RKO (cell line): ENCODE measurements at regions not wholly inside any gene's neighbourhood (a gene's known extent, or its start where the extent isn't known, plus 50 kb on each side); places are given as distances from the start of the nearest gene placed in this dataset.
"Not testable (repeated sequence)": the region's sequence is repeated elsewhere in the genome, so short reads cannot be mapped to it uniquely, and the experiment has no call there.

Source experiments
- DNase-seq: peaks from one replicate; pipeline ENCODE4 v3.0.0-alpha.2; 2016; ENCODE audit warnings: low spot score

DNA sequence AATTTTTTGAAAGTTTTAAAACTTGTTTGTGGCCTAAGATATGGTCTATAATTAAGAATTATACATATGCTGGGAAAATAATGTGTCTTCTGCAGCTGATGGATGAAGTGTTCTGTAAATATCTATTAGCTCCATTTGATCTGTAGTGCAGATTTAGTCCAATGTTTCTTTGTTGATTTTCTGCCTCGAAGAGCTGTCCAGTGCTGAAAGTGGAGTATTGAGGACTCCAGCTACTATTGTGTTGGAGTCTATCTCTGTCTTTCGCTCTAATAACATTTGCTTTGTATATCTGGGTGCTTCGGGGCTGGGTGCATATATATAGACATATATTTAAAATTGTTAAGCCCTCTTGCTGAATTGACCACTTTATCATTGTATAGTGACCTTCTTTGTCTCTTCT is 2127.3 kb downstream of the PCDH7 start:
- peak; percentile 37 for DNase-seq

DNA sequence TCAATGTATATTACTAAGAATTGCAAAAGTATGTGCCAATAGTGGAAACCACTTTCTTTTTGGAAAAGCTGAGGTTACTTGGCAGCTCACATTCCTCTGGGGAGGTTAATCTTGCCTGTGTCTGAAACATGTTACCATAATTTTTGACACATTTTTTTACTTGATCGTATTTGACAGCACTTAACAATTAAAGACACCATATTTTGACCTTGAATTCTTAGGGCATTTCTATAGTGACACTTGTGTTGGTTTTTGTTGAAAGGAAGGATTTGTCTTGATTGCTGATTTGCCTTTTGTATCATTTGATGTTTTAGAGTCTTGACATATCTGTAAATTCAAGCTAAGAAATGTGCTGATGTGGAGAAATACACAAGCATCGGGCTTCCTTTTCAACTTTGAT is 2135.5 kb downstream of the PCDH7 start:
- no peak for DNase-seq

DNA sequence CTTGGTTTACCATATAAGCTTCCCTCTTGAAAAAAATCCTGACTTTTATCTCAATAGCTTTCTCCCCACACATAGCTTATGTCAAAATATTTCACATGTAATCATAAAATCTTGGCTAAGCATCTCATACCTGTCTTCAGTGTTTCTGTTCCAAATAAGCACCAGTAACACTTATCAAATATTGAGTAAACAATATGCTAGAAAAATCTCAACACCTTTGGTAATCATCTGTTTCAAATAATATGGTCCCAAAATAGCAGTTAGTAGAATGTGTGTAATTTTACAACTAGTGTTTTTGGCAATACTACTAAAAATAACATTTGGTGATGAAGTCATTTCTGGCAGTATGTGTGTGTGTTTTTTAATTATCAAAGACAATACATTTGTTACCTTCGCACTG is 2138.2 kb downstream of the PCDH7 start:
- no peak for DNase-seq

DNA sequence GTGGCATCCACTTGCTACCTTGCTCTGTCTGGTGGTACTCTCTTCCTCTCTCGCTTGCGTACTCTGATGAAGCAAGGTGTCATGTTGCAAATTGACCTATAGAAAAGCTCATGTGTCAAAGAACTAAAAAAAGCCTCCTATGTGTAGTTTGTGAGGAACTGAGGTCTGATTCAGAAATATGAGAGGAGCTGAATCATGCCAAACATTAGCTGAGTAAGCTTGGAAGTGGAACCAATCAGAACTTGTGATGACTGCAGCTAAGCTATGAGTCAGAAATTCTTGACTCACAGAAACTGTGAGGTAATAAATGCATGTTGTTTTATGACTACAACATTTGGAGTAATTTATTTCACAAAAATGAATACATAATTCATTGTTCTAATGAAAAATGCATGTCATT is 2138.8 kb downstream of the PCDH7 start:
- peak; percentile 86 for DNase-seq

DNA sequence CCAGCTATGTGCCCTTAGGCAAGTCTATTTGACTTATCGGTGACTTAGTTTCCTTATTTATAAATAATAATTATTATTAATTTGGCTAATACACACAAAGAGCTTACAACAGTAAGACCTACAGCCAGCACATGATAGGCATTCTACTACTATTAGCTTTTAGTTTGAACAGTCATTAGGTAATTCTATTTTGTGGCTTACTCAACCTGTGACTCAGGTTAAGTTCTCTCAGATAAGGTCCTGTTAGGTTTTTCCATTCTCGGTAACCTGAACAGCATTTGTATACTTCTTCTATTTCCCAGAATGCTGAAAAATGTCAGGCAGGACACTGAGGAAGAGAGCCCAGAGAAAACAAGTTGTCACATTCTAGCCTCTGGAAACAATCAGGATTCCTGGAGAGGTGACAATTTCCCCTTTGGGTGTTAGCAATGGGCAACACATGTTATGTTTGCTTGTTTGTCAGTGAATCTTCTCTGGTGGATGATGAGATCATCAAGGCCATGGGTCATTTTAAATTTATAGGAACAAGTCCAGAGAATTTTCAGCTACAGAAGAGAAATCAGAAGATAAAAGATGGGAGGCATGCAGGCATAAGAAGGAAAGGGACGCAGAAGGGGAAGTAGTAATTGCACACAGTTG is 2144.7 kb downstream of the PCDH7 start:
- DNase-seq: no peak

DNA sequence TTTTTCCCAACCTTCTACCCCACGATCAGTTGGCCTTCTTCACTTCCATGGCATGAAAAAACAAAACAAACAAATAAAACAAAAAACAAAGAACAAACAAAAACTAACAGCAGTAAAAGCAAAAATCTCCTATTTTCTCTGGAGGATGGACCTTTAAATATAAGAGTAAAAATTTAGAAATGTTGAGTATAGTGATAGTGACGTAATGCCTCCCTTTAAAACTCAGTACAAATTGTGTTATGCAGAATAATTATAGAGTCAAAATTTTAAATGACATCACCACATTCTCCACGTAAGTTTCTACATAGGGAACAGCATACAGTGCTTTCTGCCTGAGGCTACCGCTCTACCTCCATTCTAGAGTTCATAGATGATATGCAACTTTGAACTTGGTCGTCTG is 2156.4 kb downstream of the PCDH7 start:
- DNase-seq: no peak

DNA sequence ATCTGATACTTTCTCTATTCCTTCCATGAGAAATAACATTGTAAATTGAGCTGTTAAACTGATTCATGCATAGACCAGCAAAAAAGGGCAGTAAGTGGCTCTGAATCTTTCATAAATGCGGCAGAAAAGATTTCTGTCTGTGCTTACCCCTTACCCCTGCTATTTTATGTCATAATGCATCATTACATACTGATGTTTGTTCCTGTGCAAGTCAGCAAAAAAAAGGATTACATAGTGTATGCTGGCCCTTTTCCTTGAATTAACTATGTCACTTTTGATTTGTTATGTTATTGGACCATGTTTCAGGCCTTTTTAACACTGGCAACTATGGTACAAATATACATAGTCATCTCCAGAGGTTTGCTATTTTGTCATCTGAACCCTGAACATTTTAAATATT is 2159.7 kb downstream of the PCDH7 start:
- DNase-seq: no peak

DNA sequence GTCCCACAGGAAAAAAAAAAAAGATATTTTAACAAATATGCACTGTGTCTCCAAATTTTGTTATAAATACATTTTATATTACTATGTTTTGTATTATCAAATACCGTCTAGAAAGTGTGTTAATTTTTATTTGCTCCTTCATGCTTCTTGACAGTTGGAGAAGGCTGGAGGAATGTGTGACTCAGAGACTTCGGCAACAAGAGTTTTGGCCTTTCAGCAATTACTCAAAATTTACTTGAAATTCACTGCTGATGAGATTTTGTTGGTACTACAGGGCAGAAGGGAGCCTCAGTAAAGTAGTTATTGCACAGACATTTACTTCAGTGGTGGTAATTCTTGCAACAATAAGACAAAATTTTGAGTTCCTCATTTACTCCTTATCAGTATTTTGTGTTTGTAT is 2164.0 kb downstream of the PCDH7 start:
- peak; percentile 9 for DNase-seq

DNA sequence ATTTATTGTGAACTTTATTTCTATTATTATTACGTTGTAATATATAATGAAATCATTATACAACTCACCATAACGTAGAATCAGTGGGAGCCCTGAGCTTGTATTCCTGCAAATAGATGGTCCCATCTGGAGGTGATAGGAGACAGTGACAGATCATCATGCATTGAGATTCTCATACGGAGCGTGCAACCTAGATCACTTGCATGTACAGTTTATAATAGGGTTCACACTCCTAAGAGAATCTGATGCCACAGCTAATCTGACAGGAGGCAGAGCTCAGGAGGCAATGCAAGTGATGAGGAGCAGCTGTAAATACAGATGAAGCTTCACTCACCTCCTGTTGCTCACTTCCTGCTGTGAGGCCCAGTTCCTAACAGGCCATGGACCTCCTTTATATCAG is 2170.2 kb downstream of the PCDH7 start:
- DNase-seq: no peak

DNA sequence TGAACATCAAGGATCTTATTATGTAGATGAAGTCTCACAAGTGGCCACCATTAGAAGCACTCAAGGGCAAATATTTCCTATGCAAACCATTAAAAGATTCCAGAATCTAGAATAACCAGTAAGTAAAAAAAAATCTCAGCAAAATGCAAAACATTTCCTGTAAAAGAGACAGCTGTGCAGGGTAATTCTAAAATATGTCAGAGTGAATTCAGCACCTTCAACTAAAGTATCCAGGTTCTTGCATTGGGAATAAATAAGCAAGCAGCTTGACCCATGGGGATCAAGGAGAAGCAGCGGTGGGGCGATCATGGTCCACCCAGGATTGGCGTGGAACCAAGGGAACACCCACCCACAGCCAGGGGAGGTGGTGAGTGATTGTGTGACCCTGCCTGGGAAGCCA is 2188.9 kb downstream of the PCDH7 start:
- no peak for DNase-seq

DNA sequence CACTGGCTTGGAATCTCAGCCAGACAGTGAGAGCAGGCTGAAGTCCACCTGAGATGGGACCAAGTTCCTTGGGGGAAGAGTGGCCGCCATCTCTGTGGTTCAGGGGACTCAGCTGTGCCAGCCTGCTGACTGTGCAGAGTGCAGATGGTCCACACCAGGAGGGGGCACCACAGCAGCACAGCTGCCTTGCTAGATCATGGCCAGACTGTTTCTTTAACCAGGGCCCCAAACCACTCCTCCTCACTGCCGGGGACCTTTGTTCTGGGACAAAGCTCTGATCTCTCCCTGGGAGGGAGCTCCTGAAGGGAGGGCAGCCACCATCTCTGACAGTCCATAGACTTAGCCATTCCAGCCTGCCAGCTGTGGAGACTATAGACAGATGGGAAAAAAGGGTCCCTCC is 2189.6 kb downstream of the PCDH7 start:
- DNase-seq: no peak

DNA sequence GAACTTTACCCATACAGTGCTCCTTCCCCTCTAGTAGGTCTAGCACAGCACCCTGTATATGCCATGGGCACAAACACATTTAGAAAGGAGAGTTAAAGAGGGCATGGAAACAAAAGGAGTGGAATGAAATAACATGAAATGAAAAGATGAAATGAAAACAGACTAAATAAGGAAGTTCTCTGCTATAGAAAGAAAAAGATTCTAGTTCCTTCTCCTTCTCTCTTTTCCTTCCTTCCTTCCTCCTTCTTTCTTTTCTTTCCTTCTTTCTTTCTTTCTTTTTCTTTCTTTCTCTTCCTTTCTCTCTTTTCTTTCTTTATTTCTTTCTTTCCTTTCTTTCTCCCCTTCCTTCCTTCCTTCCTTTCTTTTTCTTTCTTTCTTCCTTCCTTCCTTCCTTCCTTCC is 2197.4 kb downstream of the PCDH7 start:
- DNase-seq: peak; percentile 1

DNA sequence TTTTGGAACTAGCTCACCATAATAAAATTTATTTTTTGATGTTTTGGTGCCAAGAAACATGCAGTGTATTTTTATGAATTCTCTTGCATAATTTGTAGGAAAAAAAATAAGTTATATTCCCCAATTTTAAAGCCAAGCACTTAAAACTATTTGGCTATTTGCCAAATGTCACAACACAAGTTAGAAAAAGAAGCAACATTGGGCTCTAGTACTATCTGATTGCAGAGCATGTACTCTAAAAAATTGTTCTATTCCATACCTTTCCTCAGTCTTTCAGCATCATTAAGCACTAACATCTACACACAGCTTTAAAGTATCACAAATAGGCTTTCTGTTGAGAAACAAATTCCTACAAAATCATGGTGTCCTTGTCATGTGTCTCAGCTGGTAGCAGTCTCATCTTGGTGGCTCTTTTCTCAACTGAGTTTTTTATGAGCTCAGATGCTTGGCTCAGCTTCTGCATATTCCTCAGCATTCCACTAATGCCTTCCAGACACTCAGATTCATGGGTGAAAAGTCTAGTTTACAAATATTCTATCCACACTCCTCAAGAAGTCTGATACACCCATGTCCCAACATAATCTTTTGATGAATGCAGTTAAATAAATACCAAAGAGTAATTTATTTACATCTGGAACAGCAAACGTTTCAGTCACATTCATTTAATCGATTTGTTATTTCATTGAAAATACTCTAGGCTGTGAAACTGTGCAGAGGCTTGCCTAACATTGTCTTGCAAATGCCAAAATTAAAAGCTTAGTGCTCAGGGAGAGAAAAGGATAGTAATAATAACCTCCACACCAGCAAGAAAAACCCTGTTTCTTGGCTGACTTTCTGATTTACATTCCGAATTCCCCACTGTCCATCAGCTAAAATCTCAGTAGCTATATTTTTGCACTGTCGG is 2209.9 kb downstream of the PCDH7 start:
- DNase-seq: no peak

DNA sequence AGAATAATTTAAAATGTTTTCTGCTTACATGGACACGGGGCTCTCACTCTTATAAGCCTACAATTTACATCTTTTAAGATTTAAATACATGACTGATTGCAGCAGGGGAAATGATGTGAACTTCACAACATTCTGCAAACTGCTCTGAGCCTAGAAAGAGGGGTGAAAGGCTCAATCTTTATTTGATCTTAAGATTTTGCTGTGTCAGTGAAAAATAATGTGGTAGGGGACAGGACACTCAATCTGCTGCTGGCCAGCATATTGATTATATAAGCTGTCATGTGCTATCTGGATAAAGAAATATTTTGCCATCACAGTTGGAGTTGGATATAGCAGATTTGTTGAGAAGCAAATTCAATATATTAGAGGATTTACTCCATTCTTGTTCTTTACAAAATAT is 2210.5 kb downstream of the PCDH7 start:
- no peak for DNase-seq

DNA sequence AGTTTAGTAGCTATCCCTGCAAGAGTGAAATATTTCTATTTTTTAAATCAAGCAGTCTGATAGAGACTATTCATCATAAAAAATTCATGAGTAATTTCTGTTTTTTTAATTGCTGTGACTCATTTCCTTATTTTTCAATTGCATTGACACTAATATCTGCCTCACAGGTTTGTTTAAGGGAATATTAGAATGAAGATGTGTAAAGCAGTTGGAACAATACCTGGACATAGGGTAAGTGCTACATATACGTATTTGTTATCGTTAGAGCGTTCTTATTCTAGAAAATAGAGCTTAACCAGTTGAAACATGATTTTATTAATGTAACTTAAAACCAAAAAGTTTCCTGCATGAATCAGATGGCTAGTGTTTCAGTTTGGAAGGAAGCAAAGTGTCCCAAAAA is 2211.3 kb downstream of the PCDH7 start:
- peak; percentile 2 for DNase-seq

DNA sequence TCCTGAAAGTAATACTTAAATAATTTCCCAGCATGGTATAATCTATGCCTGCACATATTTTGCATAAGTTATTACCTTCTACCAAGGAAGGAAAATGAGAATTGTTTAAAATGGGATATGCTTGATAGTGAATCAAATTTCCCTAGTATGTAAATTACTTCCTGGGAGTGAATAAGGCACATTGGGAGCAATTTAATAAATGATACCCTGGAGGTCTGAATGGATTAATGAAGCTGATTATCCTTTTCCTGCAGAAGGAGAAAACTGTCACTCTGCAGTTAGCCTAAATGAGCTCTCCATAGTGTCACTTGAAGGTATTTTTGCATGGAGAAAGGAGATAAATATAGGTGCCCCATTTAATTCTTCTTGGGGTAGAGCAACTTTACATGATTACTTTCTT is 2212.0 kb downstream of the PCDH7 start:
- DNase-seq: no peak

DNA sequence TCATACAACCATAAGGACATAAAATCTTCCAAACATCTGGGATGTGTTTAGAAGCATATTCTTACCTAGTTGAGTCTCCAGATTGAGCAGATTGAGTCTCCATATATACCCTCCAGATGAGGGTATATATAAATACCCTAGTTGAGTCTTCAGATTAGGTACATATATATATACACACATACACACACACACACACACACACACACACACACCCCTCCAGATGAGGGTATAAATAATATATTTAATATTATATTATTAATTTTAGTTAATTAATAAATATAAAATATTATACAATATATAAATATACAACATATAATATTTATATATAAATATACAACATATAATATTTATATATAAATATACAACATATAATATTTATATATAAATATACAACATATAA is 2219.1 kb downstream of the PCDH7 start:
- DNase-seq: not testable (repeated sequence)

DNA sequence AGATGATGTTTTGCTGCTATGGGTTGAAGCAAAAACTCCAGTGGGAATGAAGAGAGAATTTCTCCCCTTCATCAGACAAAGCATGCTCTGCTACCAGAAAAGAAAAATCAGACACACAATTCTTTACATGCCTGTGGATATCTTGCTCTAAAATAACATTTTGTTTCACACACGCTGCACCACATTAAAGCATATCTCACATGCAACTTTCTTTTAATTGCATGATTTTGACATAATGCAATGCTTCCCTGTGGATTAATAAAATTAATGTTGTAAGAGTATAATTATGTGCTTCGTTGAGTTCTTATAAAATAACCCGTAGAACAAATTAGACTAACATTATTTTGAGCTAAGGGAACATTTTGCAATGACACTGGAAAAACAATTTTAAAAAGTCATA is 2230.7 kb downstream of the PCDH7 start:
- DNase-seq: no peak

DNA sequence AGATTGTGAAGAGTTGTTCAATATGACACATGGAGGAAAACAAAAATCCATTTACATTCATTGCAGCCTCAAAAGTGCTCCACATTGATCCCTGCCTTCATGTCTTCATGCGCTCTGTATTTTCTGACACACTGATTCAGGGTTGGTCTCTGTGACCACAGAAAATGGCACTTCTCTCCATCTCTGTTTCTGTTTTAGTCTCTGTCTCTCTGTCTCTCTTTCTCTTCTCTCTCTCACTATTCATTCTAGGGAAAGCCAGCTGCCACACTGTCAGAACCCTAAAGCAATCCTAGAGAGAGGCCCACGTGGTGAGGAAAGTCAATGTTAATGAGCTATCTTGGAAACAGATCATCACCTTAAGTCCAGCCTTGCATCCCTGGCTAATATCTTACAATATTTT is 2238.4 kb downstream of the PCDH7 start:
- DNase-seq: no peak

DNA sequence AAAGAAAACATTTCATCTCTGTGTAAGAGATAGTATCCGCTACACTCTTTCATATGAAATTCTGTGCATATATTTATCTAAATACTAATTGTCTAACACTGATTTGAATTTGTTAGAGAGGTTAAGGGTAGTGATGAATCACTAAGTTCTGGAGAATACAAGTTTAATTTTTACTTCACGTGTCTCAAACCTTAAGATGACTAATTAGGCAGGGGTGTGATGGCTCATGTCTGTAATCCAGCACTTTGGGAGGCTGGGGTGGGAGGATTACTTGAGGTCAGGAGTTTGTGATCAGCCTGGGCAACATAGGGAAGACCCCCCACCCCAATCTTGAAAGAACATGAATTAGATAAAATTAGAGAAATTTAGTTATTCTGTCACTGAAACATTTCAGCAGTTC is 2241.9 kb downstream of the PCDH7 start:
- DNase-seq: peak; percentile 30

DNA sequence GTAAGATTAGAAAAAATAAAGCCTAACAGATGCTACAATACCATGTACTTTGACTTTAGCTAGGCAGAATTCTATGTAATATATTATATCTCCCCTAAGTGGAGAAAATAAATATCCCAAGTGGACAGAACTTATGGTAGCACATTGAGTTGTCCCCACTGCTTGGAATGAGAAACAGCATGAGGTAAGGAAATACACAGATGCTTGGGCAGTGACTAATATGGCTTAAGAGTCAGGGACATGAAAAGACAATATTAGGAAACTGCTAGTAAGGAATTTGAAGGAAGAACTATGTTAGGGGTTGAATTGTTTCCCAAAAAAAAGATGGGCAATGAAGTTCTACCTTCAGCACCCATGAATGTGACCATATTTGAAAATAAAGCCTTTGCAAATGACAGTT is 2265.1 kb downstream of the PCDH7 start:
- DNase-seq: peak; percentile 42

DNA sequence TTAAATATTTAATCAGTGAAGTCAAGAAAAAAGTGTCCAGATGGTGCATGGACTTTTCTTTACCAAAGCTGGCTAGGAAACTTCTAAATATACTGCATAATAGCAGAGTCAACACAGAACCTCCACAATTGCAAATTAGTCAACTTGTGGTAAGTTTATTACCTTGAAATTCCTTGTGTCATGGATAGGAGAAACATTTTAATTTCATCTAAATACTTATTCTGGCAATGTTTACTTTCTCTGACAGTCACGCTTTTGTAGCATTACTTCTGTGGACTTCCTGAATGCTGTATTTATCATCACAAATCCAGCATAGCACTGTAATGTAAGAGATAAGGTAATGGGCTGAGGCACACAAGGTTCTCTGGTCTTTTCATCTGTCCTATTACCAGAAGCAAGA is 2266.1 kb downstream of the PCDH7 start:
- no peak for DNase-seq

DNA sequence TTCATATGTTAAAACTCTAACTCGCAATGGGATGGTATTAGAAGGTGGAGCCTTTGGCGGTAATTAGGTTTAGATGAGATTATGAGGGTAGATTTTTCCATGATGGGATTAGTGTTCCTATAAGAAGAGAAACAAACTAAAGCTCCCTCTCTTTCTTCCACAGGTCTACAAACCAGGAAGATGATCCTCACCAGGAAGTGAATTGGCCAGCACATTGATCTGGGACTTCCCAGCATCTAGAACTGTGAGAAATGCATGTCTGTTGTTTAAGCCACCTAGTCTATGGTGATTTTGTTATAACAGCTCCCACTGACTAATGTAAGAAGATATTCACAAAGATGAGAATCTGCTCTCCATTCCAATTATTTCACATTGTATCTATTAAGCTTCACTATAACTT is 2266.9 kb downstream of the PCDH7 start:
- no peak for DNase-seq
